ENCODE measurements at regions not wholly inside any gene's neighbourhood (a gene's known extent, or its start where the extent isn't known, plus 50 kb on each side); places are given as distances from the start of the nearest gene placed in this dataset.
"Not testable (repeated sequence)": the region's sequence is repeated elsewhere in the genome, so short reads cannot be mapped to it uniquely, and the experiment has no call there.

DNA sequence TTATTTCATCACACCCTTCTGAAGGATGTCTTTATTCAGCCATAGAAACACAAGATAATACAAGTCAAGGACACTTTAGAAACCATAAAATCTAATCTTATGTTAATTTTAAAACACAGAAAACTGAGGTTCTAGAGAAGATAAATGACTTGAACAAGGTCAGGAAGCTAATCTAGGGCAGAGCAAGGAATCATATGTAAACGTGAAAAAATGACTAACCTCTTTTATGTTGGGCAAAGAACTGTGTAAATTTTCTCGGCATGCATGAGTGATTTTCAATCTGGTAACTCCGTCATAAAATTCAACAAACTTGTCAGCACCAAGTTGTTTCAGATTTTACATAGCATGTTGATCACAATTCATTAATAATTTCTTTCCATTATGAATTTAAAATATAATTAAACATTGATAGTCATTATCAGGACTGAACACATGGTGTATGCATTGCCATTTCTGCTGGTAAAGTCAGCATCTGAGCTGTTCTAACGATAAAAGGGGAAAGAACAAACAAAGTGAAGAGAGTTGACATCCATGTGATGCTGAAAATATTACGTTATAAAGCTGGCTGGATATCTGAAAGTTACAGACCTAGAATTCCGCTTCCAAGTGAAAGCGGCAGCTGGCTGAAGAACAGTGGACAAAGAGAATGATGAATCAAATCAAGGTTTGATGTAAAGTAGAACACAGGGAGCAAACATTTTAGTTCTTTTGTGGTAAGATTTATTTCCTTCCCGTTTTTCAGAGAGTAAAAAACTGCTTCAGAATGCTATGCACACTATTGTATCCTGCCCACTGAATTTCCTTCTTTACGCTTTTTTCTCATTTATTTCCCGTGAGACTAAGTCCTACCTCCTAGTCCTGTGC is 1037.4 kb upstream of the TMPRSS15 start:
- no peak for DNase-seq

DNA sequence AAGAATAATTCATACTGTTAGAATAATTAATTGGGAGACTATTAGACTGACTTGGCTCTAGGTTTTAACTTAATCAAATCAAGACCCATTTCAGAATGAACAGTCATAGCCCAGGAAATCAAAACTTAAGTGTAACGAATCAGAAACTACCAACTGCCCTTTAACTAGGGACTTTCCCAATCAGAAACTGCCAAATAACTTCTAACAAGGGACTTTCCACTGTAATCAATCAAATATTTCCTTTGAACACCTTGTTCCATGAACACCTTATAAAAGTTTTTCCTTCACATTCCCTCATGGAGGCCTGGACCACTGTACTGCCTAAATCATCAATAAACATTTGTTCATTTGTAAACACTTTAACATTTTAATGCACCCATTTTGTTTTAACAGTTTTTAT is 1054.7 kb upstream of the TMPRSS15 start:
- no peak for DNase-seq

DNA sequence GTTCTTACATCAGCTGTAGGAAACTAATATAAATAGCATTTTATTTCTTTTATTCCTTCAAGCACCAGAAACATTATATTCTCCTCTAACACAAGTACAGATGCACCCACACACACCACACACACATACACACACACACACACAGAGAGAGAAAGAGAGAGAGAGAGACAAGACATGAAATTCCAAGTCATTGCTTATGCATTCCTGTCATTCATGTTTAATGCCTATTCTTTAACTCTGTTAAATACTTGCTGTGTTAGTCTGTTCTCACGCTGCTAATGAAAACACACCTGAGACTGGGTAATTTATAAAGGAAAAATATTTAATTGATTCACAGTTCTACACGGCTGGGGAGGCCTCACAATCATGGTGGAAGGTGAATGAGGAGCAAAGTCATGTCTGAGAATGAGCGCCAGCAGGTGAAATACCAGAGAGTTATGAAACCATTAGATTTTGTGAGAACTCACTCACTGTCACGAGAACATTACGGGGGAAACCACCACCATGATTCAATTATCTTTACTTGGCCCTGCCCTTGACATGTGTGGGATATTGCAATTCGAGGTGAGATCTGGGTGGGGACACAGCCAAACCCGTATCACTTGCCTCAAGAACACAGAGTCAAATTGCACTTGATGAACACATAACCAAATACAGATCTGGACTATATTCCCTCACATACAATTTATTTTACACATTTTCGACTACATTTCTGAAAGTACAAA is 1058.1 kb upstream of the TMPRSS15 start:
- no peak for DNase-seq

DNA sequence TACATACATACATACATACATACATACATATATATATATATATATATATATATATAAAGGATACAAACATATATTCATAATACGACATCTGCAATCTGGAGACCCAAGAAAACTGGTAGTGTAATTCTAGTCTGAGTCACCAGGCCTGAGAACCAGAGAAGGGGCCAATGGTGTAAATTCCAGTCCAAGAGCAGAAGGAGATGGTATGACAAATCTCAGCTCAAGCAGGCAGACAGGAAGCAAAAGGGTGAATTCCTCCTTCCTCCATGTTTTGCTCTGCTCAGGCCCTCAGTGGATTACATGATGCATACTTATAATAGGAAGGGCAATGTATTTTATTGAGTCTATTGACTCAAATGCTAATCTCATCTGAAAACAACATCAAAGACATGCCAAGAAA is 1060.4 kb upstream of the TMPRSS15 start:
- no peak for DNase-seq

DNA sequence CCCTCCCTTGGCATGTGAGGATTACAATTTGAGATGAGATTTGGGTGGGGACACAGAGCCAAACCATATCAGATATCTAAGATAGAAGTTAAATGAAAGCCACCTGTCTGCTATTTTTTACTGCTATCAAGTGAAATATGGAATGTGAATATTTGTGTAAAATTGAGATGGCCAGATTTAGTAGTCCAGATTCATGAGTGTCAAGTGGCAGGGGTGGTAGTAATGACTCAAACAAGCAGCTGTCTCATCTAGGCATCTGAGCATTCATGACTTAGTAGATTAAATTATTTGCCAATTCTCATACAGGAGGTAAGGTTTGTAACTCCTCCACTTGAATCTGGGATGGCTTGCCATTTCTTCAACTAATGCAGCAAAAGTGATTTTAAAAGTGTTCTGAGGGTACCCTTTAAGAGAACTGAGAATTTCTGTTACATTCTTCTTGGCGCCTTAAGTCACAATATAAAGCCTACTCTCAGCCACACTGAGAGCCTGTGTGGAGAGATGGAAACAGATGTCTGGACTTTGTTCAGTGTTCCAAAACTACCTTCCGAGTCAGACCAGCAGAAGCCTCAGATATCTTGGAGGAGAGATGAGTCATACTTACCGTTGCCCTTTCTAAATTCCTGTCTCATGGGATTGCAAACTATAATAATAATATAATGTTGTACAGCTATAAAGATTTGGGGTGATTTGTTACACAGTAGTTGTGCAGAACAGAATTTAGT is 1065.6 kb upstream of the TMPRSS15 start:
- DNase-seq, result no peak

DNA sequence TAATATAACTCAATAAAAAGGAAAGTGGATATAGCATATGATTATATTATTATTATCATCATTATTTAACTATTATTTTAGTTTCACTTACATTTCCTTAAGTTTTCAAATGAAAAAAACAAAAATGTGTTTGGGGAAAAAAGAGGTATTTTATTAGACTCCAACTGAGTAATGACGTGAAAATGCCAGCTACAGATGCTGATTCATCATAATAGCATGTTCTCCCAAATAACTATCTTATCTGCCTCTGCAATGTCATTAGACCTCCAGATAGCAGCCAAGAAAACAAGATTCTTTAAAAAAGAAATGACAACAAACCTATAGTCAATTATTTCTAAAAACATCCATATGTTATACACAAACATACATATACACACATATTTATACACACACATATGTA is 1071.9 kb upstream of the TMPRSS15 start:
- no peak for DNase-seq

DNA sequence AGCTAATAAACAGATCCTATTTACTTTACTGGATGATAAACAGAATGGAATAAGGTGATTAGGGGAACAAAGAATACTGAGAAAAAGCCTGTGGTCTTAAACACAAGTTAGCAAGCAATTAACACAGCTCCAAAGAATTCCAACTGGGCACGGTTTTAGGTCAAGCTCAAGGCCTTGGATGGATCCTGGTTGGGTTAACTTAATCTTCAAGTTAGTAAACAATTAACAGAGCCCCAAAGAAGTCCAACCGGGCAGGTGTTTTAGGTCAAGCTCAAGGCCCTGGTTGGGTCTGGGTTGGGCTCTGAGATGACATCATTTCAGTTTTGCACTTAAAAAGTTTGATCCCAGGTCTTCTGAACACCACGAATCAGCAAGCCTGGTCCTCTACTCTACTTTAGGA is 1086.3 kb upstream of the TMPRSS15 start:
- no peak for DNase-seq

DNA sequence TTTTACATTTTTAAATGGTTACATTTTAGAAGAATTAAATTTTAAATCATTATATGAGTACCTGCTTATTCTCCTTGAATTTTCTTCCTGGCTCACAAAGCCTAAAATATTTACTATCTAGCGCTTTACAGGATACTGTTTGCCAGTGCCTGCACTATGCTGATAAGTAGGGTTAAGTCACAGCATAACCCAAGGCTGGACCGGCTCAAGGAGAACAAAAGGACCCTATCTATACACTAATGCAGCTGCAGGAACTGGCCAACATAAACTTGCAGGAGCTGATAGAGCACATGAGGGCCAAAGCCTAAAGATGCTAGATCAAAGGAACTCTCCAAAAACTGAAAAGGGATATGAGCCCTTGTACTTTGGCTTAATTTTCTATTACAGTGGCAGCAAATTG is 1086.9 kb upstream of the TMPRSS15 start:
- DNase-seq, result no peak

DNA sequence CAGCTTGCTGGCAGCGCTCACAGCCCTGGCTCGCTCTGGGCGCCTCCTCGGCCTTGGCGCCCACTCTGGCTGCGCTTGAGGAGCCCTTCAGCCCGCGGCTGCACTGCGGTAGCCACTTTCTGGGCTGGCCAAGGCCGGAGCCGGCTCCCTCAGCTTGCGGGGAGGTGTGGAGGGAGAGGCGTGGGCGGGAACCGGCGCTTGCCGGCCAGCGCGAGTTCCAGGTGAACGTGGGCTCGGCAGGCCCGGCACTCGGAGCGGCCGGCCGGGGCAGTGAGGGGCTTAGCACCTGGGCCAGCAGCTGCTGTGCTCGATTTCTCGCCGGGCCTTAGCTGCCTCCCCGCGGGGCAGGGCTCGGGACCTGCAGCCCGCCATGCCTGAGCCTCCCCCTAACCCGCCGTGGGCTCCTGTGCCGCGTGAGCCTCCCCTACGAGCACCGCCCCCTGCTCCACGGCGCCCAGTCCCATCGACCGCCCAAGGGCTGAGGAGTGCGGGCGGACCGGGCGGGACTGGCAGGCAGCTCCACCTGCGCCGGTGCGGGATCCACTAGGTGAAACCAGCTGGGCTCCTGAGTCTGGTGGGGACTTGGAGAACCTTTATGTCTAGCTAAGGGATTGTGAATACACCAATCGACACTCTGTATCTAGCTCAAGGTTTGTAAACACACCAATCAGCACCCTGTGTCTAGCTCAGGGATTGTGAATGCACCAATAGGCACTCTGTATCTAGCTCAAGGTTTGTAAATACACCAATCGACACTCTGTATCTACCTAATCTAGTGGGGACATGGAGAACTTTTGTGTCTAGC is 1090.1 kb upstream of the TMPRSS15 start:
- not testable (repeated sequence) for DNase-seq

DNA sequence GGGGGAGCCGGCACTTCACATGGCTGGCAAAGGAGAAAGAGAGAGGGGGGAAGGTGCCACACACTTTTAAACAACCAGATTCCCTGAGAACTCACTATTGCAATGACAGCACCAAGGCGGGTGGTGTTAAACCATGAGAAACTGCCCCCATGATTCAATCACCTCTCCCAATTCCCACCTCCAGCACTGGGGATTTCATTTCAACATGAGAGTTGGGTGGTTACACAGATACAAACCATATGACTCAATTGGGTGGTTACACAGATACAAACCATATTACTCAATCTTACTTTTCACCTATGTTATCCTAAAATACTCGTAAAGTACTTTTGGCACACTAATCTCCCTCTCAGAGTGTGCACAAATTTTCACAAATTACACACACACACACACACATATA is 1097.5 kb upstream of the TMPRSS15 start:
- DNase-seq, result no peak

DNA sequence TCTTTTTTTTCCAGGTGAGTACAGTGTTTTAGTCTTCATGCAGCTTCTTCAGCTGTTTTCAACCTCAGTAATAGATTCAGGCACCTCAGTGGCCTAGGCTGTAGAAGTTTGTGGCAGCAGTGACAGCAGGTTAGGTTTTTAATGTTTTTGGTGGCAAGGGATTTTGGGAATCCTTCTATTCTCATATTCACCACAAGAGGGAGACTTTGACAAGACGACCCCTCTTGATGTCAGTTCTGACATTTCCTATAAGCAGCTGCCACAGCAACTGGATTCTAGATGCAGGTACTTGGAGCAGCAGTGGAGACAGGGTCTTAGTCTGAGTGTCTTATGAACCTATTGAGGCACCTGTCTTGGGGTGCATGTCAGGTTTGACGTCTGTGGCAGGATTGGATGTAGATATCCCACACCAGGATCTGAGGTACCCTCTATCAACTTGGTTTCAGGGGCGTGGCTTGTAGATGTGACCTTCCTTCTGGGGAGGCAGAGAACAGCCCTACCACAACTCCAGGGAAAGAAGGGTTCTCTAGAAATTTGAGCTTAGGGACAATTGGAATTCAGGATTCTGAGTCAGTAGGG is 1104.2 kb upstream of the TMPRSS15 start:
- DNase-seq, result no peak

DNA sequence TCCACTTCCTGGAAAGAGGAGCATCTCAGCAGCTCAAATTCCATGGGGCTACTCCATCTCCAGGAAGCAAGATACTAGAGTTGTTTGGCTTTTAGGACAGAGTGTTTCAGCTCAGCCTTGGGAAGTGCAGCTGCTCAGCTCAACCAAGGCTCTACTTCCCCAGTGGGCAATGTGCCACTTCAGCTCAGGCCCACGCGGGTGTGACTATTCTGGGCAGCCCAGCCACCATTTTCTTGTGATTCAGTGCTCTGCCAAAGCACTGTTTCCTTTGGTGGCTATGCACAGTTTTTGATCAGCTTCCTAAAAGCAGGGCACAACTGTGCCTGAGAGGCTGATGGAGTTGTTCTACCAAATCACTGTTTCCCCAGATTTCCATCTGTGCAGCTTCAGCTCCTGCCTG is 1104.9 kb upstream of the TMPRSS15 start:
- DNase-seq, result no peak

DNA sequence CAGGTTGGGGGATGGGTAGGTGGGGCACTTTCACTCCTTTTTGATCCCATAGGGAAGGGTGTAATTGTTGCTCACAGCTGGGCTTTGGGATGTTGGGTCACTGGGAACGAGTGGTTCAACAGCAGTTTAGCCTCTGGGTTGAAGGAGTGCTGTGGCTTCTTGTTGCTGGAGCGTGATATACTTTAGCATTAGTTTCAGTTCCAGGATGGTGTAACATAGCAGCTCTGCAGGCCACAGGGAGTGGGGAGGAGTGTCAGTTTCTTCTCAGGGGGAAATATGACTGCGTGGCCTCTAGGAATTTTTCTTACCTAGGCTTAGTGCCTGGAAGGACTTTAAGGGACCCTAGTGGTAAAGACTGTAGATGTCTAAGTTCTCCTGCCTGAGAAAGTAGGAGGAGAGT is 1105.3 kb upstream of the TMPRSS15 start:
- DNase-seq, result no peak

DNA sequence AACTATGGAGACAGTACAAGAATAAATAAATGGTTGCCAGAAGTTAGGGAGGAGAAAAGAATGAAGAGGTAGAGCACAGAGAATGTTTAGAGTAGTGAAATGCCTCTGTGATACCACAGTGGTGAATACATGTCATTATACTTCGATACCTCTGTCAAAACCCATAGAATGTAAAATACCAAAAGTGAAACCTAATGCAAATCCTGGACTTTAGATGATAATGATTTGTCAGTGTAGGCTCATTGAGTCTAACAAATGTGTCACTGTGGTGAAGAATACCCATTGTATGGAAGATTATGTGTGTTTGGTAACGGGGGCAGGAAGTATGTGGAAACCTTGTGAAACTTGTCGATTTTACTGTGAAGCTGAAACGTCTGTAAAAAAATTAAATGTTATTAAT is 1106.5 kb upstream of the TMPRSS15 start:
- DNase-seq, result no peak

DNA sequence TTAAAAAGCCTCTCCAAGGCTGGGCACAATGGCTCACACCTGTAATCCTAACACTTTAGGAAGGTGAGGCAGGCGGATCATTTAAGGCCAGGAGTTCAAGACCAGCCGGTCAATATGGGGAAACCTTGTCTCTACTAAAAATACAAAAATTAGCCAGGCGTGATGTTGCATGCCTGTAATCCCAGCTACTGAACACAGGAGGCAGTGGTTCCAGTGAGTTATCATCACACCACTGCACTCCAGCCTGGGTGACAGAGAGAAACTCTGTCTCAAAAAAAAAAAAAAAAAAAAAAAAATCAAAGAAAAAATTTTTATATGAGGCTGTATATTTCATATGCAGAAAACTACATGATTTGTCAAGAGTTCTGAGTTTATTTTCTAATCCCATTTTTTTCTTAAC is 1107.1 kb upstream of the TMPRSS15 start:
- no peak for DNase-seq

DNA sequence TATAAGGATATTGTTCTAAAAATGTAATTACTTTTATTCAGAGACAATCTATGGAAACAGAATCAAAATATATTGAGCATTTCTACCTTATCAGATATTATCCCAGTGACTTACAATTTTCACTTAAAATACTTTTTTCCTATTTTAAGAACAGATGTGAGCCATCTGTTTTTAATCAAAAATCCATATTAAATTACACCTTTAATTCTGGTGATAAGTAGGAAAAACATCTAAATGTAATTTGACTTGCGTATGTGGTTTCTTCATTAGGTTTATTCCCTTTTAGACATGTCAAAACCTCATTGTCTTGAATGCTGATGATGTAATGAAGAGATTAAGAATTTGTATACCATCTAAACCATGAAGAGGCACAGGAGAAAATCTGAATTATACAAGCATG is 1118.8 kb upstream of the TMPRSS15 start:
- DNase-seq, result no peak

DNA sequence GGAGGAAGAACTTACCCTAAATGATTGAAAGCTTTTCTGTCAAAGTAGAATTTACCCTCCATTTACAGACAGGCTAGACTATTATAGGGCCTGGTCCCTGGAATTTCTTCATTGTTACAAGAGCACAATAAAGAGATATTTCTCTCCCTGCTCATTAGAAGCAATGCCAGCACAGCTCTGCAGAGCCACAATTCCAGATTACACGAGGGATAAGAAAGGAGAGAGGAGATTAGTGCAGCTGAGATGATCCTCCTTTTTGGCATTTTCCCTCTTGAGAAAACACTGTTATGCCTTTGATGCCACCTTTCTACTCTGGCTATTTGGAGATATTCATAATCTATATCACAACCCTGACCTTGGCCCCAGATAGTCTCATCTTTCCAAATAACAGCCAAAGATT is 1119.5 kb upstream of the TMPRSS15 start:
- no peak for DNase-seq

DNA sequence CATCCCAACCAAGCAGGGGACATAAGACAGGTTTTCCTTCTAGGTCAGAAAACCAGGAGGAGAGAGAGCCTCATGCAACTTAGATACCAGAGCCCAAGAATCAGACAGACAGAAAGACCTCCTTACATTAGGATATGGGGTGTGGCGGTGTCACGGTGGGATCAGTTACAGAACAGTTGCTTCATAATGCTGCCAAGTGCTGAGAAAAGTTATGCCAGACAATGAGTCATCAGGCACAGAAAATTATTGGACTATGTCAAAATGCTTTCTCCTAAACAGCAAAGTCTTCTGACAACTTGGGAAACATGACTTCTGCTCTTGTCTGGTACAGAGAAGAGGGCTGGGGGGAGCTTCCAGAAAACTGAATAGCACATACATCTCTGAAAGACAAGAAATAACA is 1120.2 kb upstream of the TMPRSS15 start:
- DNase-seq, result no peak

DNA sequence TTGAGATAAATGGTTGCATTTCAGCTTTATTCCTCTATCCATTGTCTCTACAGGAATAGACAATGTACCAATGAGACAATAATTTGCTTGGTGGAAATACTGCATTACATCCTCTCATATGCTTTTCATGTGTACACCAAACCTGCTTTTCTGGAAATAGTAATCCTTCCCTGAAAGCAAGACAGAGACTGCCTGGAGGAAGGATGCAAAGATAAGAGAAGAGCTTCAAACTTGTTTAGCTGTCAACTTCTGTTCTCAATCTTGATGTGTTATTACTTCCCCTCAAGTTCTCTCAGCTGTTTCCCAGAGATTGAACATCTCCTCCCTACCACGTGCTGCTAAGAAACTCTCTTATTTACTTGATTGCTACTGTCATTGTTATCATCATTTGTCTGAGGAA is 1125.4 kb upstream of the TMPRSS15 start:
- no peak for DNase-seq

DNA sequence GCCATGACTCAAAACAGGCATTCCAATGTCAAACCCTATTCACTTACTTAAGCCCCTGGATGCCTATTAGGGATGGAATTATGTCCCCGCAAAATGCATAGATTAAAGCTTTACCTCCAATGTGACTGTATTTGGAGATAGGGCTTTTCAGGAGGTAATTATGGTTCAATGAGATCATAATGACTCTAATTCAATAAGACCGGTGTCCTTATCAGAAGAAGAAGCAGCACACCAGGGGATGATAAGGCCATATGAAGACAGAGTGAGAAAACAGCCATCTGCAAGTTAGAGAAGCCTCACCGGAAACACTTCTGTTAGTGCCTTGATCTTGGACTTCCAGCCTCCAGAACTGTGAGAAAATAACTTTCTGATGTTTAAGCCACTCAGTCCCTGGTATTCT is 1131.8 kb upstream of the TMPRSS15 start:
- no peak for DNase-seq

DNA sequence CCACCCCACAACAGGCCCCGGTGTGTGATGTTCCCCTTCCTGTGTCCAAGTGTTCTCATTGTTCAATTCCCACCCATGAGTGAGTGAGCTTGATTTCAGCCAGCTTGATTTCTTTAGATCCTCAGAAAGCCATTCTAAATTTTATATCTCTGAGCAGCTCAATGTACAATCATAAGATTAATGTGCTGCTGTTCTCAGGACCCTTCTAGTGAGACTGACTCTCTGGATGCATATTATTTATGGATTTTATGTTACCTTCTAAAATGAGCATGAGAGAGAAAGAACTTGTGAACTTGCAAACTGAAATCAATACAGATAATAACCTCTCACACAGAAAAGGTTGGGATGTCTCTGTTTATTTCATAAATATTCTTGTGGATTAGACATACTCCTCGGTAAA is 1133.5 kb upstream of the TMPRSS15 start:
- no peak for DNase-seq

DNA sequence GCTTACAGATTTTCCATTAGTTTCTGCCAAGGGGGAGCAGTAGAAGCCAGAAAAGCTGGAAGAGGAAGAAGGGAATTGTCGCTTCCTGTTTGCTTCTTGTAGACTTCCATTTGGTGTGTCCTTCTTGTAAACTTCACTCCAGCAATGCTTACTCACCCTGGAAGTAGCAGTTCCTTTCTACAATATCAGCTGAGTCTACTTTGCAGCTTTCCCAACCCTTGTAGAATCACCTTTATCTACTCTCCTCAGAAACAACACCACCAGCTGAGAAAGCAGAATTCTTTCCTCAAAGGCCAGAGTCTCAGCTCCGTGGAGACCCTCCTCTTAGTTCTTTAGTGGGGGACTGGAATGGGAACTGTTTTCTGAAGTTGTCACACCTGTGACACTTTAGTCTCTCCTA is 1136.7 kb upstream of the TMPRSS15 start:
- no peak for DNase-seq

DNA sequence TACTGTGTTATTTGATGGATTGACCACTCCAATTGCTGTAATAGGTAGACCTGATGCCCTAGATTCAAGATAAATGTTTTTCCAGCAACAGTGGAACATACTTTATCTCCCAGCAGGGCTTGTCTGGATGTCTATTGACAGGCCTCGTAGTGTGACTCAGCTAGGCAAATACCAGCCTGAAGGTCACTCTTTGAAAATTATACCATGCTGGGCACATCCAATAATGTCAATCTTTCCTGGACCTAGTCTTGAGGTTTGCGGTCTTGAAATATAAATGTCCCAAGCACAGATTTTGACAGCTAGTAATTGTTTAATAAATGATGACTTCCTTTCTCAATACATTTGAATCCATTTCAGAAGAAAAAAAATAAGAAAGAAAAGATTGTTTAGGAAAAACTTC is 1138.0 kb upstream of the TMPRSS15 start:
- no peak for DNase-seq

All from activated CD4-positive, CD25-positive, alpha-beta regulatory T cell treated with anti-CD3 and anti-CD28 coated beads, Interleukin-2, amount 50 U/mL, for 72 hours (primary cell).